Spleen (tissue), 11 donors: ENCODE measurements at regions not wholly inside any gene's neighbourhood (a gene's known extent, or its start where the extent isn't known, plus 50 kb on each side); places are given as distances from the start of the nearest gene placed in this dataset.

Experiments used
- DNase-seq: peaks from one replicate; pipeline ENCODE4 v3.0.0-alpha.2; 2020
- H3K27ac ChIP-seq, 8 donors: fragments of 200-600 bp; sonication (generic) in 7 of 8; 1 replicate in 4 of 8; 2 replicates in 4 of 8; pipeline versions ENCODE4 v1.5.0 to v1.8.0; 2016 to 2021; ENCODE audit warnings: inconsistent platforms in 4 of 8, mild to moderate bottlenecking in 4 of 8, moderate library complexity in 1 of 8
- H3K27me3 ChIP-seq, 7 donors: fragments of 200-600 bp; sonication (generic) in 6 of 7; replicated peaks in 1 of 7; 1 replicate in 4 of 7; 2 replicates in 3 of 7; pipeline versions ENCODE4 v1.5.0 to v1.8.0; 2016 to 2021; ENCODE audit warnings: inconsistent platforms in 3 of 7, mild to moderate bottlenecking in 1 of 7
- H3K36me3 ChIP-seq, 6 donors: fragments of 200-600 bp; sonication (generic) in 5 of 6; 1 replicate in 4 of 6; 2 replicates in 2 of 6; pipeline versions ENCODE4 v1.5.0 to v1.8.0; 2016 to 2021; ENCODE audit warnings: inconsistent platforms in 2 of 6
- H3K4me1 ChIP-seq, 6 donors: fragments of 200-600 bp; sonication (generic) in 5 of 6; 1 replicate in 3 of 6; 2 replicates in 3 of 6; pipeline versions ENCODE4 v1.5.0 to v1.8.0; 2016 to 2021; ENCODE audit warnings: inconsistent platforms in 3 of 6
- H3K4me3 ChIP-seq, 8 donors: fragments of 200-600 bp; sonication (generic) in 7 of 8; 1 replicate in 4 of 8; 2 replicates in 4 of 8; pipeline versions ENCODE4 v1.5.0 to v1.8.0; 2016 to 2021; ENCODE audit warnings: inconsistent platforms in 4 of 8, mild to moderate bottlenecking in 4 of 8, moderate library complexity in 2 of 8
- H3K9me3 ChIP-seq, 8 donors: fragments of 200-600 bp; sonication (generic) in 7 of 8; 1 replicate in 4 of 8; 2 replicates in 4 of 8; pipeline versions ENCODE4 v1.5.0 to v1.8.0; 2016 to 2021; ENCODE audit warnings: inconsistent platforms in 4 of 8
- POLR2A ChIP-seq, 3 donors: fragments of 450-650 bp; IDR thresholded peaks; one replicate each; pipeline ENCODE4 v1.5.1; 2017; ENCODE audit warnings: antibody characterized with exemption in 3 of 3, mild to moderate bottlenecking in 1 of 3
- POLR2AphosphoS5 ChIP-seq, 3 donors: sonication (generic); formaldehyde crosslinking; IDR thresholded peaks; one replicate each; pipeline ENCODE4 v1.5.1; 2017; ENCODE audit warnings: antibody characterized with exemption in 3 of 3
- WGBS, 5 donors: extraction: QIAGEN DNeasy Blood & Tissue Kit in 3 of 5; methylation state at CpG; one replicate each; pipeline versions ENCODE4 v1.1.5 to v1.1.7; 2013 to 2018; 5-methylcytosine and 5-hydroxymethylcytosine counted together
- intact Hi-C: fragments of 100-400 bp; cut with DNase I; formaldehyde crosslinking; loops from one replicate; pipeline ENCODE4 v1.15.0; 2023; ENCODE audit warnings: low total_unique reads
- TF ChIP-seq, protein P1 (sequence below), 11 experiments: fragments of 200-600 bp in 7 of 11; fragments of 450-650 bp in 4 of 11; sonication (generic) in 4 of 11; IDR thresholded peaks in 8 of 11; conservative IDR thresholded peaks in 3 of 11; 1 replicate in 7 of 11; 2 replicates in 4 of 11; pipeline versions ENCODE4 v1.4.0 to v1.8.0; 2016 to 2021; ENCODE audit warnings: antibody characterized with exemption in 11 of 11, inconsistent platforms in 4 of 11, mild to moderate bottlenecking in 1 of 11
- donor health status: healthy with polysubstance abuse.
- donor health status: DM: no; HTN: no; CAD: no; lungs with moderate emphysema.
- donor health status: DM: no; HTN: no; CAD: no.
- donor health status: Bipolar disorder and iron deficiency.
- donor health status: healthy.
- donor health status: DM: no; HTN: no; CAD: no.
- donor health status: DM: yes; HTN: yes; CAD: no.

DNA sequence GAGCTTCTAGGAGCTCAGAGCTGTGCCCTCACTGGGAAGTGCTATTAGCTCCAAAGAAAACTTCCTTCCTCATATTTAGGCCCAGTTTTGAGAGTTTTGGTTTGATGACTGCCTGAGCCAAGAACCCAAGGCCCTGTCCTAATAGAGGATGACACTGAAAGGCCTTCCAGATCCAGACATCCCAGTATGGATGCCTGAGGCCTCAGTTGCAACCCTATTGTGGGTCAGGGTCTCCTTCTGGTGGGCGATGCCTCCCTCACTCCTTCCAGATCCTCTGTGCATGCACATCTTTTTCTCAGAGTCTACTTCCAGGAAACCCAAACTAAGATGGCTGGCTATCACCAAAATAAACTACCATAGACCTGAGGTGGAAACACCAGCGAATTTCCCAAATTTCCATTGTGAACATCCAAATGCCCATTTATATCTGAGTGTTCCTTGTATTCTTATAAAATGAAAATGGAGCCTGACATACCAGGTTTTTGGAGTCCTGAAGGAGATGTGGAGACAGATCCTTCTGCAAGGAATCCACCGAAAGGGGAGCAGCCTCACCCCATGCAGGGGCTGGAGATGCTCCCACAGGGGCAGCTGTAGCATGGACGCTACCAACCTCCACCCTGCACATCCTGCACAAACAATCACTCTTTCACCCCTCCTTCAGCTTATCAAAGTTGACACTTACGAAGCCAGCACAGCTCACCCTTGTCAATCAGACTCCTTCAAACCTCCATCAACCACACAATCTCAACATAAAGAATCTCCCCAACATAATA, 61.1 kb downstream of the GGTLC2 start:
- no peaks in the 10 kb centered on the region for H3K36me3 ChIP-seq
- no peaks in the 10 kb centered on the region for H3K9me3 ChIP-seq
- TF ChIP-seq POLR2AphosphoS5 (IDR thresholded peaks at IDR 0.05) (no peak), POLR2A (IDR thresholded peaks at IDR 0.05) (no peak)
- TF ChIP-seq, protein P1, sequence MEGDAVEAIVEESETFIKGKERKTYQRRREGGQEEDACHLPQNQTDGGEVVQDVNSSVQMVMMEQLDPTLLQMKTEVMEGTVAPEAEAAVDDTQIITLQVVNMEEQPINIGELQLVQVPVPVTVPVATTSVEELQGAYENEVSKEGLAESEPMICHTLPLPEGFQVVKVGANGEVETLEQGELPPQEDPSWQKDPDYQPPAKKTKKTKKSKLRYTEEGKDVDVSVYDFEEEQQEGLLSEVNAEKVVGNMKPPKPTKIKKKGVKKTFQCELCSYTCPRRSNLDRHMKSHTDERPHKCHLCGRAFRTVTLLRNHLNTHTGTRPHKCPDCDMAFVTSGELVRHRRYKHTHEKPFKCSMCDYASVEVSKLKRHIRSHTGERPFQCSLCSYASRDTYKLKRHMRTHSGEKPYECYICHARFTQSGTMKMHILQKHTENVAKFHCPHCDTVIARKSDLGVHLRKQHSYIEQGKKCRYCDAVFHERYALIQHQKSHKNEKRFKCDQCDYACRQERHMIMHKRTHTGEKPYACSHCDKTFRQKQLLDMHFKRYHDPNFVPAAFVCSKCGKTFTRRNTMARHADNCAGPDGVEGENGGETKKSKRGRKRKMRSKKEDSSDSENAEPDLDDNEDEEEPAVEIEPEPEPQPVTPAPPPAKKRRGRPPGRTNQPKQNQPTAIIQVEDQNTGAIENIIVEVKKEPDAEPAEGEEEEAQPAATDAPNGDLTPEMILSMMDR (IDR thresholded peaks at IDR 0.05 in 8 of 11, conservative IDR thresholded peaks at IDR 0.05 in 3 of 11): no peak
- no peak overlapping the region for H3K4me3 ChIP-seq
- H3K27ac ChIP-seq: no peak overlapping the region
- H3K4me1 ChIP-seq: peaks cover 0 to under 1% (median 0%) of the 10 kb centered on the region in 6 donors
- H3K27me3 ChIP-seq: peaks cover 0 to 3% (median 0%) of the 10 kb centered on the region in 7 donors
- WGBS, 5 donors: 88 to 91% (median 90%) methylated on average over 5 of the region's 5 CpGs
- DNase-seq: no peak
- intact Hi-C loops: no loop called here

- H3K4me1 ChIP-seq: peaks cover 0 to 8% (median under 1%) of the 10 kb centered on the region in 6 donors
- 47 to 60% (median 56%) methylated on average over 3 to 4 of the region's 4 CpGs for WGBS, 5 donors
- H3K36me3 ChIP-seq: no peaks in the 10 kb centered on the region
- no peaks in the 10 kb centered on the region for H3K27me3 ChIP-seq
- H3K4me3 ChIP-seq: no peak overlapping the region
- H3K9me3 ChIP-seq: no peaks in the 10 kb centered on the region
- DNase-seq: no peak
- H3K27ac ChIP-seq: no peak overlapping the region
- intact Hi-C loops: no loop called here
- TF ChIP-seq, protein P1 (IDR thresholded peaks at IDR 0.05 in 8 of 11, conservative IDR thresholded peaks at IDR 0.05 in 3 of 11): no peak
- TF ChIP-seq POLR2AphosphoS5 (IDR thresholded peaks at IDR 0.05) (no peak), POLR2A (IDR thresholded peaks at IDR 0.05) (no peak)
Measured at GRCh38 chr22:22706253-22706915, 62.0 kb downstream of the GGTLC2 start.

DNA sequence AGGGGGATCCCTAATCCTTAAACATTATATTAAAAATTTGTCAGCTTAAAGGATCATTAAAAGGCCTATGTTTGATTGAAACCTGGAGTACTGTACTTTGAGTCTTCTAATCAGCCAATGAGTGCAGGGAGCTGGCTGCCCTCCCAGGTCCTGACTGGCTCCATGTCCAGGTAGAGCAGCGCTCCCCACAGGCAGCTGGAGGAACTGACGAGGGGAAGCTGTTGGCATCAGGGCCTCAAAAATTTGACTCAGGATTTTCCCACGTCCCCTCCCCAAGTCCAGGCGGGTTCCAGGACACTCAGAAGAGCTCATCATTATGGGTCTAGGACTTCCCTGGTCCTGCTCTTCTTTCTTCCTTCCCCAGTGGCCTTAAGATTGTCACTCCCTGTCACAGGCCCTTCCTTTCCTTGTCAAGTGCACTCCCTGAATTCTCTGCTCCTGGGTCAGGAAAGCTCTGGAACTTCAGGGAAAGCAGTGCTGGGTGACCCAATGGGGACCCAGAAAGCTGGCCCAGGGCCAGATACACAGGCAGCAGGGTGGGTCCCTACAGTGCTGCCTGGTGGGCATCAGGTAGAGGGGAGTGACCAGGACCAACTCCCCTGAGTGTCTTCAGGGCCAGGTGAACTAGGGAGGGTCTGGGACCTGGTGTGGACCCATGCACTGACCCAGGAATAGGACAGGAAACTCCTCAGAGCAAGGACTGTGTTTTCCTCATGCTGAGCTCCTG, 65.5 kb downstream of the GGTLC2 start:
- DNase-seq: no peak
- intact Hi-C loops: loop anchor here (10.0 kb wide), 1 partner anchor 175 kb away; the partner anchor contains the start of gene IGLL5
- Histone ChIP-seq H3K4me1 (peaks cover 0 to 34% (median 14%) of the 10 kb centered on the region in 6 donors), H3K9me3 (no peaks in the 10 kb centered on the region), H3K36me3 (no peaks in the 10 kb centered on the region), H3K4me3 (no peak overlapping the region), H3K27me3 (no peaks in the 10 kb centered on the region), H3K27ac (no peak overlapping the region)
- WGBS, 5 donors: 77 to 92% (median 85%) methylated on average over 3 to 4 of the region's 4 CpGs
- TF ChIP-seq, protein P1 (IDR thresholded peaks at IDR 0.05 in 8 of 11, conservative IDR thresholded peaks at IDR 0.05 in 3 of 11): no peak
- TF ChIP-seq POLR2A (IDR thresholded peaks at IDR 0.05) (no peak), POLR2AphosphoS5 (IDR thresholded peaks at IDR 0.05) (no peak)
